NT2/D1 (cell line): ENCODE measurements at regions not wholly inside any gene's neighbourhood (a gene's known extent, or its start where the extent isn't known, plus 50 kb on each side); places are given as distances from the start of the nearest gene placed in this dataset.

Source experiments
- DNase-seq: peaks from one replicate; pipeline ENCODE4 v3.0.0-alpha.2; 2011; ENCODE audit warnings: low read depth, low spot score
- H3K27me3 ChIP-seq: 2 replicates; pipeline ENCODE4 v1.6.0; 2011; ENCODE audit warnings: mild to moderate bottlenecking; ENCODE audit not compliant: insufficient read length, insufficient read depth
- H3K36me3 ChIP-seq: 2 replicates; pipeline ENCODE4 v1.6.1; 2011; ENCODE audit warnings: mild to moderate bottlenecking, low read length, mixed read lengths; ENCODE audit not compliant: insufficient read depth, insufficient read length
- H3K4me1 ChIP-seq: 2 replicates; pipeline ENCODE4 v1.5.1; 2011; ENCODE audit not compliant: insufficient read depth, insufficient read length
- H3K4me3 ChIP-seq: 2 replicates; pipeline ENCODE4 v1.5.1; 2011; ENCODE audit warnings: low read depth; ENCODE audit not compliant: insufficient read length
- H3K9ac ChIP-seq: 2 replicates; pipeline ENCODE4 v1.6.0; 2011; ENCODE audit warnings: low read depth; ENCODE audit not compliant: insufficient read length
- H3K9me3 ChIP-seq: 2 replicates; pipeline ENCODE4 v1.5.1; 2011; ENCODE audit warnings: mild to moderate bottlenecking, low read length; ENCODE audit not compliant: insufficient read depth
- SUZ12 ChIP-seq: IDR thresholded peaks from 2 replicates; pipeline ENCODE4 v1.6.1; 2011; ENCODE audit not compliant: insufficient read length, insufficient read depth; ENCODE audit errors: extremely low read depth
- YY1 ChIP-seq: IDR thresholded peaks from 2 replicates; pipeline ENCODE4 v1.6.1; 2011; ENCODE audit not compliant: insufficient read length, insufficient read depth
- ZNF274 ChIP-seq: IDR thresholded peaks from 2 replicates; pipeline ENCODE4 v1.6.1; 2011; ENCODE audit warnings: mild to moderate bottlenecking, low read depth, low read length

DNA sequence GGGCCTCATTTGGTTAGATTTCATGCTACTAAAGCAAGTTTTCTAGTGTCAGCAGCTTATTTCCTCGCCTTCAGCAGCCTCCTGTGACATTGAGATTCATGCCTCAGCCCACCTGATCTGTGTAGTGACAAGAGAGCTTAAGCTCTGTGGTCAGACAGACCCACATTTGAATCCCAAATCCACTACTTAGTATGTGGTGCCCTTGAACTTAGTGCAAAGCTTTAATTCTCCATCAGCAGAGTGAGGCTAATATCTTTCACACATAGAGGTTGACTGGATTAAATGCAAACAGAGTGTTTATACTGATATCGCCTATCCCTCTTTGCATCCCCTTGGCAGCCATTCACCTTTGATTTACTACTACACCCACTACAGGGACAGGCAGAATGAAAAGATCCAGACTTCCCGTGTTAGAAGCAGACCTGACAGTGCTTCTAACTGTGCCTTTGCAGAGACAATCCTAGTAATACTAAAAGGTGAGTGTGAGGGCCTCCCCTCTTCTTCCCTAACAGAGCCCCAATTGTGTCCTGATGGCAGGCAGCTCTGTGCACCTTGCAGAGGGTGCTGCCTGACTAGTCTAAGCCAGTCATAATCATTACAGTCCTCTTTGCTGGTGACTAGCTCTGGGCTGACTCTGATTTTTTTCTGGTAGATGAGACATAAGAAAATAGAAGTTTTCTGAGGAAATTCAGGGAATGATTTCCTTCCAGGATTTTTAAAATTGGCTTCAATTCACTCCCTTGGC is 264.0 kb downstream of the CTH start:
- no peak overlapping the region for H3K4me3 ChIP-seq
- no peak overlapping the region for H3K9ac ChIP-seq
- H3K4me1 ChIP-seq: no peaks in the 10 kb centered on the region
- no peaks in the 10 kb centered on the region for H3K9me3 ChIP-seq
- no peaks in the 10 kb centered on the region for H3K36me3 ChIP-seq
- no peaks in the 10 kb centered on the region for H3K27me3 ChIP-seq
- no peak for DNase-seq
- TF ChIP-seq ZNF274: no peak
- no peak for TF ChIP-seq YY1
- no peak for TF ChIP-seq SUZ12

DNA sequence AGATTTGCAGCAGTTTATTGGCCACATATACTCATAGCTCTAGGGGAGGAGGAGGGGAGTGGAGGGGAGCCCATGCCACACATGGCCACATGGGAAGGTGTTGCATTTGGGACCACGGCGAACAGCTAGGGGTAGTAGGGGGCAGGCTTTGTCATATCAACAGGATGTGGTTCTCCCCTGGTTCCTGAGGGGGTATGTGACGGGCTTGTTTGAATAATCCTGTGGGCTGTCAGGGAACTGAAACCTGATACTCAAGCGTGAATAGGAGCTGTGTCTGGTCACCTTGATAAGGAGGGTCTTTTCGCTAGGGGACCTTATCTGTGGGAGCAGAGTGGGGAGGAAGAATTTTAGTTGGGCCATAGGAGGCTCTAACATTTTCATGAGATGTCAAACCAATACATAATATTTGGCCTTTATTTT is 264.7 kb downstream of the CTH start:
- H3K4me3 ChIP-seq: no peak overlapping the region
- H3K9me3 ChIP-seq: no peaks in the 10 kb centered on the region
- no peak overlapping the region for H3K9ac ChIP-seq
- no peak for TF ChIP-seq SUZ12
- no peak for TF ChIP-seq YY1
- no peak for TF ChIP-seq ZNF274
- no peaks in the 10 kb centered on the region for H3K4me1 ChIP-seq
- H3K36me3 ChIP-seq: no peaks in the 10 kb centered on the region
- DNase-seq: peak; percentile 20
- no peaks in the 10 kb centered on the region for H3K27me3 ChIP-seq

DNA sequence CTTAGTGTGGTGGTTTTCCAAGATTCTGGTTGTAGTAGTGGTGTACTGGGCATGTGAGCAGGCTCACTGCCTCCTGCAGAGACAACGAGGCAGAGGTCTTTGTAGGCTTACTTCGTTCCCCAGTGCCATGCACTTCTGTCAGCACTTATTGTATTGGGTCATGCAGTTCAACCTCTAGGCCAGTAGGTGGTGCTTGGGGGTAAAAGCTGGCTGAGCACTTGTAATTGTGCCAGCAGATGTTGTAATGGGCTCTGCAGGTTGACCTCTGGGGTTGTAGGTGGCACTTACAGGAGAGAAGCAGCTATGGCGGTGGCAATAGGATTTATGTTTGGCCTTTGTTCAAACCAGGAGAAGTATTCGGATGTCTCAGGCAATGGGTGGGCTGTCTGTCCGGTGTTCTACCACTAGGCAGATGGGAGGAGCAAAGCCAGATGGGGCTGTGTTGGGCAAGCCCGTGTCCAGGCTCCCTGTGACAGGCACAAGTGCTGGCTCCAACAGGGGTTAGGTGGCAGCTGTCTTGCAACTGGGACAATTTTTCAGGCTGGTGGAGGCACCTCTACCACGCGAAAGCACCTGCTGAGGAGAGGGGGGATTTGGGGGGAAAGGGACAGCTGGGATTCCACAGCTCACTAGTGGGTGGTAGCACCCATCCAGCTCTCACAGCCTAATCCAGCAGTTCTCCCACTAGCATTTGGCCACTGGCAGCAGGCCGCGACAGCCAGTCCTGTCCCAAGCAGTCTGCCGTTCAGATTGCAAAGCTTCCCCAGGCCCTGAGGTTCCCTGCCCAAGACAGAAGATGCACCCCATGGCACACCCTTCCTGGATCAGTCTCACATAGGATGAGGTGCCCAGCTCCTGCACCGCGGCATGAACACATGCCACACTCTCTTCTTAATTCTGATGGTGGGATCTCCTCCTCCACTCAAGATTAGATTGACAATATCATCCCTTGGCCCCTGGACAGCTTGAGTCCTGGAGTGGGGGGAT is 274.5 kb downstream of the CTH start:
- TF ChIP-seq ZNF274 (no peak), SUZ12 (no peak), YY1 (peak; percentile 9)
- Histone ChIP-seq H3K27me3 (no peaks in the 10 kb centered on the region), H3K36me3 (no peaks in the 10 kb centered on the region), H3K9ac (no peak overlapping the region), H3K4me1 (peaks cover 2% of the 10 kb centered on the region), H3K9me3 (no peaks in the 10 kb centered on the region; the same call in 1 of the 2 replicates), H3K4me3 (no peak overlapping the region)
- peak; percentile 67 for DNase-seq

DNA sequence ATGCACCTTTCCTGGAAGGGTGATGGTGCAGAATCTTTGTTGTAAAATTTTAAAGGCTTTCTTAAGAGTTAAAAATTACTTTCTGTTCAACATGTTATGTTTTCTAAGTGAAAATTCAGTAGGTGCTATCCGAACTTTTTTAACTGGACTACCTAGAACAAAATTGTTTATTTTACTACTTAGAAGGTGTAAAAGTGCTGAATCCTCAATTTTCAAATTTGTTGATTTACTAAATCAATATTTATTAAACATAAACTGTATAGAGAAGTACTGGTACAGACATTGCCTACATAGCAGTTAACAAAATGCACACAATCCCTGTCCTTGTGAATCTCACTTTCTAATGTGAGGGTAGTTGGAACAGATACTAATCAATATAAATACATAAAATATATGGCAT is 277.5 kb downstream of the CTH start:
- TF ChIP-seq ZNF274 (no peak), YY1 (no peak), SUZ12 (no peak)
- Histone ChIP-seq H3K36me3 (no peaks in the 10 kb centered on the region), H3K4me1 (peaks cover 2% of the 10 kb centered on the region), H3K9ac (no peak overlapping the region), H3K27me3 (no peaks in the 10 kb centered on the region), H3K9me3 (no peaks in the 10 kb centered on the region), H3K4me3 (no peak overlapping the region)
- no peak for DNase-seq

DNA sequence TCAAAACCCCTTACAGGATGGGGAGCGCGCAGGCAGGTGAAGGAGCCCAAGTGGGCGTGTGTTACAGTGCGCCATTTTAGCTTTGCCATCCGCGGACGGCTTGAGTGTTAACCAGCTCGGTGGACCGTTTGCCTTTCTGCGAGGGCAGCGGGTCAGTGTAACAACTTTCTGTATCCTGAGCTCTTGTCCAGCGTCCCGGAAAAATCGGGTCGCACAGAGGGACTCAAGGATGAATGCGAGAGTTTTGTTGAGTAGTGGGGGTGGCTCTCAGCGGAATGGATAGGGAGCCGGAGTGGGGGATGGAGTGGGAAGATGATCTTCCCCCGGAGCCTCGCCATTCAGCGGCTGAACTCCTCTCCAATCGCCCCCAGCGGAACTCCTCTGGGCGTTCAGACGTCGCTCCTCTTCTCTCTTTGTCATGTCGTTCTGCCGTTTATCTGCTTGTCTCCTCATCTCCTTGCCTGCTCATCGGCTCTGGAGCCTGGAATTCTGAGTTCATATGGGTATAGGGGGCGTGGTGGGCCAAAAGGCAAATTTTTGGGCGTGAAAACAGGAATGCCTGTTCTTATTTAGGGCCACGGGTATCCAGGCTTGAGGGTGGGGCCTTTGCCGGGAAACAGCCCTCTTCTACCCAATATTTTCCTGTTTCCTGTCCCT is 295.4 kb downstream of the CTH start:
- H3K4me1 ChIP-seq: peaks cover 2% of the 10 kb centered on the region
- H3K9ac ChIP-seq: no peak overlapping the region
- H3K4me3 ChIP-seq: no peak overlapping the region
- TF ChIP-seq SUZ12 (no peak), ZNF274 (no peak), YY1 (no peak)
- DNase-seq: no peak
- no peaks in the 10 kb centered on the region for H3K9me3 ChIP-seq
- H3K27me3 ChIP-seq: no peaks in the 10 kb centered on the region
- no peaks in the 10 kb centered on the region for H3K36me3 ChIP-seq

DNA sequence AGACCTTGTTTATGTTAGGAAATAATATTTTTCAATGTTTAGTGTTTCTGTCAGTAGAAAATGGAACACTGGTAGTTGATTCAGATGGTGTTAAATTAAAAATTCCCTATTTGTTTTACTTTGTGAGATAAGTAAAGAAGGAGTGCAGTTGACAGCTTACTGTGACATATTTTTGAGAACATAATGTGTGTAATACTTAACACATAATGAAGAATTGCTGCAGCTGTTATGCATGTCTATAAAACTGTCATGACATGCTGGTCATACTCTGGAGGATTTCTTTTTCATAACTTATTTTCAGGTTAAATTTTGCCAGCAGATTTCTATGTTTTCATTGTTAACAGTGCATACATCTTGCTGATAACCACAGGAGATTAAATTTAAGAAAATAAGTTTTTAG is 296.1 kb downstream of the CTH start:
- DNase-seq: no peak
- H3K4me3 ChIP-seq: no peak overlapping the region
- H3K9ac ChIP-seq: no peak overlapping the region
- no peaks in the 10 kb centered on the region for H3K36me3 ChIP-seq
- no peaks in the 10 kb centered on the region for H3K9me3 ChIP-seq
- peaks cover 2% of the 10 kb centered on the region for H3K4me1 ChIP-seq
- no peak for TF ChIP-seq YY1
- no peak for TF ChIP-seq SUZ12
- TF ChIP-seq ZNF274: no peak
- H3K27me3 ChIP-seq: no peaks in the 10 kb centered on the region

DNA sequence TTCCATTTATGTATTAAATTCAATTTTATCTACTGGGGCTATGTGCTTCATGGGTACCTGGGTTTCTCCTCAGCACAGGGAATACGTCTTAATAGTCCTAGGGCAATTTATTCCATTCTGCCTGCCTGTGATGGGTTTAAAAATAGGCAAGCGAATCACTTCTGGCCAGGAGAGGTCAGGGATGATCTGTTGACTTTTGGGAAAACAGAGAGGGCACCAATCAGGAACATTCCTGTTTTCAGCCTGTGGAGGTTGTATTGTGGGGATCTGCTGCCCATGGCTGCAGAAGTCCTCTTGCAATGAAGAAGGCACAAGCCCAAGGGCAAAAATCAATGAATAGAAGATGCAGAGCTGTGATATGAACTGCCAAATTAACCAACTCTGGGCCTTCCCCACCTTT is 303.1 kb downstream of the CTH start:
- H3K4me1 ChIP-seq: no peaks in the 10 kb centered on the region
- peak; percentile 13 for DNase-seq
- H3K36me3 ChIP-seq: no peaks in the 10 kb centered on the region
- H3K27me3 ChIP-seq: no peaks in the 10 kb centered on the region
- no peaks in the 10 kb centered on the region for H3K9me3 ChIP-seq
- no peak overlapping the region for H3K9ac ChIP-seq
- TF ChIP-seq SUZ12 (no peak), YY1 (no peak), ZNF274 (no peak)
- no peak overlapping the region for H3K4me3 ChIP-seq
